DOHH2 (cell line): ENCODE measurements at regions not wholly inside any gene's neighbourhood (a gene's known extent, or its start where the extent isn't known, plus 50 kb on each side); places are given as distances from the start of the nearest gene placed in this dataset.

Experiments used
- H3F3A ChIP-seq: fragments of 200-600 bp; sonication (generic), shearing (Covaris generic); 2 replicates; pipeline ENCODE4 v1.6.0; 2016; ENCODE audit warnings: antibody characterized with exemption, mild to moderate bottlenecking; ENCODE audit not compliant: control insufficient read depth, insufficient read depth
- H3K27ac ChIP-seq: fragments of 200-600 bp; sonication (generic); 2 replicates; pipeline ENCODE4 v1.5.1; 2014; ENCODE audit warnings: low read depth, mild to moderate bottlenecking, low read length, moderate library complexity
- H3K27me3 ChIP-seq: fragments of 200-600 bp; sonication (generic); 2 replicates; pipeline ENCODE4 v1.6.1; 2014; ENCODE audit warnings: mild to moderate bottlenecking, low read length, mixed read lengths; ENCODE audit not compliant: control insufficient read depth
- H3K36me3 ChIP-seq: fragments of 200-600 bp; sonication (generic); 2 replicates; pipeline ENCODE4 v1.6.1; 2014; ENCODE audit warnings: mild to moderate bottlenecking, low read length, moderate library complexity, mixed read lengths; ENCODE audit not compliant: control insufficient read depth
- H3K4me1 ChIP-seq: fragments of 200-600 bp; sonication (generic); 2 replicates; pipeline ENCODE4 v1.6.1; 2014; ENCODE audit warnings: mild to moderate bottlenecking, low read length, mixed read lengths; ENCODE audit not compliant: control insufficient read depth
- H3K4me2 ChIP-seq: fragments of 200-600 bp; sonication (generic); 2 replicates; pipeline ENCODE4 v1.6.0; 2014; ENCODE audit warnings: mild to moderate bottlenecking, low read length, moderate library complexity
- H3K4me3 ChIP-seq: fragments of 200-600 bp; sonication (generic); 2 replicates; pipeline ENCODE4 v1.5.1; 2014; ENCODE audit warnings: mild to moderate bottlenecking, low read length, mixed read lengths
- H3K79me2 ChIP-seq: fragments of 200-600 bp; sonication (generic); 2 replicates; pipeline ENCODE4 v1.6.1; 2014; ENCODE audit warnings: mild to moderate bottlenecking, low read length, mixed read lengths; ENCODE audit not compliant: control insufficient read depth
- H3K9me2 ChIP-seq: fragments of 200-600 bp; sonication (generic); replicated peaks from 2 replicates; pipeline ENCODE4 v1.6.1; 2014; ENCODE audit warnings: mild to moderate bottlenecking, low read length, mixed read lengths; ENCODE audit not compliant: control insufficient read depth
- H3K9me3 ChIP-seq: fragments of 200-600 bp; sonication (generic); 2 replicates; pipeline ENCODE4 v1.6.1; 2014; ENCODE audit warnings: antibody characterized with exemption, low read length, mixed read lengths; ENCODE audit not compliant: control insufficient read depth, insufficient read depth
- H4K20me1 ChIP-seq: fragments of 200-600 bp; sonication (generic); 2 replicates; pipeline ENCODE4 v1.6.0; 2014; ENCODE audit warnings: low read depth, mild to moderate bottlenecking, antibody characterized with exemption, low read length, moderate library complexity; ENCODE audit not compliant: control insufficient read depth, insufficient read depth
- EZH2phosphoT487 ChIP-seq: fragments of 200-600 bp; sonication (generic); IDR thresholded peaks from 2 replicates; pipeline ENCODE4 v1.6.1; 2017; ENCODE audit warnings: borderline replicate concordance, mild to moderate bottlenecking, antibody characterized with exemption, low read length, moderate library complexity, mixed read lengths
- TF ChIP-seq, protein P1 (sequence below): fragments of 200-600 bp; sonication (generic); IDR thresholded peaks from one replicate; pipeline ENCODE4 v1.5.1; 2014; ENCODE audit warnings: antibody characterized with exemption, mild to moderate bottlenecking, low read depth, low read length; ENCODE audit not compliant: poor library complexity, severe bottlenecking

DNA sequence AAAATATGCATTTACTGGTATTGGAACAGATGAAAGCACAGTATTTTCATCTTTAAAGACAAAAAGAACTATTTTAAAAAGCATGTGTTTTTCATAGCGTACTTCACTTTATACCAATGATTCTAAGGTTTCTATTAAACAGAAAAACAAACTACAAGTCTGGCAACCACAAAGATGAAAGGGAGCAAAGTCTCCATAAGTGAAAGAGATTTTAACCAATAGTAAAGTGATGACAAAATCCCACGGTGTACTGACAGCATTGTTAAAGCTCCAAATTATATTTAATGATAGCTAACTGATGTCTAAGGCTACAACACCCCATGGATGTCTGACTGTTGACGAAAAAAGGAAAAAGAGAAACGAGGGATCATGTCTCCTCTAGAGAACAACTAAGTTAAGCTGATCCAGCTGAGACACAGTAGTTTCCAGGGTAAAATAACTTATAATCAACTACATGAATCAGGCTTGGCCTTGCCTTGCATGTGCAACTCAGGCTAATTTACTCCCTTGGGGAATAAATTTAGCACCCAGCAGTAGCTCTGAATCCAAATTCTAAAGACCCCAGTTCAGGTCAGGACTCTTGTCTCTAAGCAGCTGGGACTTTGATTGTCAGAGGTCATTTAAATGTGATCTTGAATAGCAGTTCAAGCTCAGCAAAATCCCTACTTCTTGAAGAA is 56.0 kb upstream of the TAB2 start:
- Histone ChIP-seq H3K4me3 (no peak overlapping the region), H3K4me2 (no peak overlapping the region), H3K79me2 (no peaks in the 10 kb centered on the region), H3K4me1 (peaks cover 2% of the 10 kb centered on the region), H3F3A (no peaks in the 10 kb centered on the region; the same call in 1 of the 2 replicates), H3K27ac (no peak overlapping the region), H3K9me3 (no peaks in the 10 kb centered on the region), H4K20me1 (no peaks in the 10 kb centered on the region), H3K36me3 (no peaks in the 10 kb centered on the region), H3K27me3 (peaks cover 16% of the 10 kb centered on the region), H3K9me2 (no peaks in the 10 kb centered on the region)
- TF ChIP-seq, protein P1, sequence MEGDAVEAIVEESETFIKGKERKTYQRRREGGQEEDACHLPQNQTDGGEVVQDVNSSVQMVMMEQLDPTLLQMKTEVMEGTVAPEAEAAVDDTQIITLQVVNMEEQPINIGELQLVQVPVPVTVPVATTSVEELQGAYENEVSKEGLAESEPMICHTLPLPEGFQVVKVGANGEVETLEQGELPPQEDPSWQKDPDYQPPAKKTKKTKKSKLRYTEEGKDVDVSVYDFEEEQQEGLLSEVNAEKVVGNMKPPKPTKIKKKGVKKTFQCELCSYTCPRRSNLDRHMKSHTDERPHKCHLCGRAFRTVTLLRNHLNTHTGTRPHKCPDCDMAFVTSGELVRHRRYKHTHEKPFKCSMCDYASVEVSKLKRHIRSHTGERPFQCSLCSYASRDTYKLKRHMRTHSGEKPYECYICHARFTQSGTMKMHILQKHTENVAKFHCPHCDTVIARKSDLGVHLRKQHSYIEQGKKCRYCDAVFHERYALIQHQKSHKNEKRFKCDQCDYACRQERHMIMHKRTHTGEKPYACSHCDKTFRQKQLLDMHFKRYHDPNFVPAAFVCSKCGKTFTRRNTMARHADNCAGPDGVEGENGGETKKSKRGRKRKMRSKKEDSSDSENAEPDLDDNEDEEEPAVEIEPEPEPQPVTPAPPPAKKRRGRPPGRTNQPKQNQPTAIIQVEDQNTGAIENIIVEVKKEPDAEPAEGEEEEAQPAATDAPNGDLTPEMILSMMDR = no peak
- TF ChIP-seq EZH2phosphoT487 = no peak

DNA sequence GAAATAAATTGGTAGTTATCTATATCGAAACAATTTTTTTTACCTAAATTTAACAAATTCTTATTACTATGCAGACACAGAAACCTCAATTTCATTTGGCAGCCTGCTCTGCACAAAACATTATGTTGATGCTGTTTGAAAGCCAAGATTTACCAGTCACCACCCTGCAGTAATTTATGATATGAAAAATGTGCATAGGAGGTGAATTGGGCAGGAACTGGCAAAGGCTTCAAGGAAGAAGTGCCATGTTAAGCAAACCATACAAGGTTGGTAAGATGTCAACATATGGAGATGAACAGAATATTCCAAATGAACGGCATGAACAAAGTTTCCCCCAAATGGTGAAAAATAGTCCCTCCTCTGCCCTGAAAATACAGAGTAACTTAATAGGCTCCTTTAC is 54.2 kb upstream of the TAB2 start:
- Histone ChIP-seq H3K36me3 (no peaks in the 10 kb centered on the region), H3K9me3 (no peaks in the 10 kb centered on the region), H3K4me2 (no peak overlapping the region), H3F3A (no peaks in the 10 kb centered on the region), H3K27ac (no peak overlapping the region), H4K20me1 (no peaks in the 10 kb centered on the region), H3K4me1 (peaks cover 8% of the 10 kb centered on the region), H3K27me3 (peaks cover 28% of the 10 kb centered on the region), H3K9me2 (no peaks in the 10 kb centered on the region), H3K79me2 (no peaks in the 10 kb centered on the region), H3K4me3 (no peak overlapping the region)
- TF ChIP-seq, protein P1 = no peak
- no peak for TF ChIP-seq EZH2phosphoT487

DNA sequence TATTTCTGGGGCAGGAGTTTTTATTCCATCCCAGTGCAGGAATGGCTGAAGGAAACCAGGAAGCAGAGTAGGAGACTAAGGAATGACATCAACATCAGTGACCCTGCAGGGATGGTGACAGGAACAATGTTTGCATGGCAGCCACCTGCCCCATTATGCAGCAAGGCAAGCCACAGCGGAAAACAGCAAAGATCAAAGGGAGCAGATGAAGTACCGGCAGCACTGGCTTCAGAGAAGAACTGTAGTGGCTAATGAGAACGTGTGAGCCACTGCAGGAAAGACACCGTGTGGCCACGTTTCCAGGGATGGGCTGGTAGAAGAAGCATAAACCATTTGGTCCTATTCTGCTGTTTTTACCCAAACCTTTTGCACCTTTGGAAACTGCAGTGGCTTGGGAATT is 52.9 kb upstream of the TAB2 start:
- no peak overlapping the region for H3K4me3 ChIP-seq
- H3K36me3 ChIP-seq = no peaks in the 10 kb centered on the region
- H3K9me2 ChIP-seq = no peaks in the 10 kb centered on the region
- H4K20me1 ChIP-seq = no peaks in the 10 kb centered on the region
- H3K9me3 ChIP-seq = no peaks in the 10 kb centered on the region
- no peaks in the 10 kb centered on the region for H3K79me2 ChIP-seq
- no peak overlapping the region for H3K4me2 ChIP-seq
- TF ChIP-seq, protein P1 = no peak
- TF ChIP-seq EZH2phosphoT487 = no peak
- peaks cover 37% of the 10 kb centered on the region for H3K27me3 ChIP-seq
- no peaks in the 10 kb centered on the region for H3F3A ChIP-seq
- H3K4me1 ChIP-seq = peaks cover 8% of the 10 kb centered on the region
- H3K27ac ChIP-seq = no peak overlapping the region
